ENCODE measurements at regions not wholly inside any gene's neighbourhood (a gene's known extent, or its start where the extent isn't known, plus 50 kb on each side); places are given as distances from the start of the nearest gene placed in this dataset.
"Not testable (repeated sequence)": the region's sequence is repeated elsewhere in the genome, so short reads cannot be mapped to it uniquely, and the experiment has no call there.

- DNase-seq: no peak
These were observed 364.3 kb downstream of the SHANK2 start for GRCh38 chr11:70888061-70888460.

DNA sequence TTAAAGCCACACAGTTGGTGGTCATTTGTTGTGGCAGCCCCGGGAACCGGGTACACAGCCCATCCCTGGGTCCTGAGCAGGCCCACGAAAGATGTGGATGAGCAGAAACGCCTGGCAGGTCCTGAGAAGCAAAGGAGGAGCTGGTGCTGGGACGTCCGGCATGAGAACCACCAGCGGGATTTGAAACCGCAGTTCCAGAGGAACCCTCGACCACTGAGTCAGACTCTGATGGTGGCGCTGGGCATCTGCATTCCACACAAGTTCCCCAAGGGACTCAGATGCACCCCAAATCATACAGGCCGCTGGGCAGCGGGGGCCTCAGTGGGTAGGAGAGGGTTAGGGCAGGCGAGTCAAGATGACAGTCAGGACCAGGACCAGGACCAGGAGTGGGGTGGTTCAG is 363.0 kb downstream of the SHANK2 start:
- DNase-seq: no peak

GRCh38 chr11:70891844-70892380 is 360.5 kb downstream of the SHANK2 start:
- DNase-seq: no peak

DNA sequence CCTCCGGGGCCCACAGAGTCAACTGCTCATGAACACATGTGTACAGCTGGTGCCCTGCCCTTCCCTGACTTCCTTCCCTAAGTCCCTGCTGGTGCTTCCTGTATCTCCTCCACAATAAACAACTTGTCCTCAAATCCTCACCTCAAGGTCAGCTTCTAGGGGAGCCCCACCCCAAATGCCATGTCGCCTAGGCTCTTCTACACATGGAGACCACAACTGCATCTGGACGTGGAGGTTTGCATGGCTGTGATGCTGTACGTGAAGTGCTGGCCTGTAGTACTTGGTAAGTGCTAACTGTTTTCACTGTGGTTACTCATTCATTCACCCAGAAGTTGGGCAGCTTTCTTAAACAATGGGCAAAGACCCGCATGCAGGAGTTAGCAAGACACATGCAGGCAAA is 359.5 kb downstream of the SHANK2 start:
- DNase-seq: no peak

GRCh38 chr11:70894566-70895365 is 357.6 kb downstream of the SHANK2 start:
- no peak for DNase-seq

- no peak for DNase-seq
These were observed 357.1 kb downstream of the SHANK2 start for GRCh38 chr11:70895366-70895670.

- no peak for DNase-seq
These were observed 354.9 kb downstream of the SHANK2 start for GRCh38 chr11:70897429-70897828.

DNA sequence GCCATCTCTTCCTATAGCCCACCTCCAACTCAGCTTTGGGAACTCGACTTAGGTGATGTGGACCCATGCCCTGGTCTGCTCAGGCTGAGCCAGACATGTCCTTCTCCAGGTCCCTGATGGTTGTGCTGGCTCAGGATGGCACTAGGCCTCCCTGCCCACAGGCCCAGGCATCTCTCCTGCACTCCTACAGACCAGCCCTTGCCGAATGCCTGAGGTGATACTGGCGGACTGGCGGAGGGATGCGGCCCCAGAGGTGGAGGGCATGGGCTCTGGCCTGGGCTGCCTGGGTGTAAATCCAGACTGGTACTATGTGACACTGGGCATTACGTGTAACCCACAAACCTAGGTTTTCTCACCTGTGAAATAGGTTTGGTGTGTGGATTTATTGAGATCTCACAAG is 352.8 kb downstream of the SHANK2 start:
- no peak for DNase-seq

DNA sequence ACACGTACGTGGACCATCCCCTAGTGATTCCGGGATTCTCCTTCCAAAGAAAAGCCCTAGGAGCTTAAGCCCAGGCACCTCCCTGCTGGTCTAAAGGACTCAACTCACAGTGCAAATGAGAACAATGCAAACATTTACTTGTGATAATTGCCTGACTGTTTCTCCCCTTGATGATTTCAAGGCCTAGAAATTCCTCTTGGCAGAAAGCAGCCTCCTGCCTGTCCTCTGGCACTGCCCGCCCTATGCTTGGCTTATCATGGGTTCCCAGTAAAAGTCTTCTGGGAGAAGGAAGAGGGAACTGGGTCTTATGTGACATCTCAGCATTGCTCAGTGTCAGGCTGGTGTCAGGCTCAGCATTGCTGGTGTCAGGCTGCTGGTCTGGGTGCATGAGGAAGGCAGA is 351.8 kb downstream of the SHANK2 start:
- no peak for DNase-seq

- DNase-seq: no peak
These were observed 350.3 kb downstream of the SHANK2 start for GRCh38 chr11:70901951-70902521.

DNA sequence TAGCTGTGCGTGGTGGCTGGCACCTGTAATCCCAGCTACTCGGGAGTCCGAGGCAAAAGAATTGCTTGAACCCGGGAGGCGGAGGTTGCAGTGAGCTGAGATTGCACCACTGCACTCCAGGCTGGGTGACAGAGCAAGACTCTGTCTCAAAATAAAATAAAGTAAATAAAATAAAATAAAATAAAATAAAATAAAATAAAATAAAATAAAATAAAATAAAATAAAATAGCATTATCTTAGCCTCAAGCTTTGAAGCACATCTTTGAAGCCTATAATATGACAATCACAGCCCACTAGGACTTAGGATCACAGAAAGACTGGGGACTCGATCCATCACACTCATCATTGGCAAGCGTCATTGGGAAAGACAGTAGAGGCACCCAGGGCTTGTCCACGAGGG is 349.1 kb downstream of the SHANK2 start:
- not testable (repeated sequence) for DNase-seq

DNA sequence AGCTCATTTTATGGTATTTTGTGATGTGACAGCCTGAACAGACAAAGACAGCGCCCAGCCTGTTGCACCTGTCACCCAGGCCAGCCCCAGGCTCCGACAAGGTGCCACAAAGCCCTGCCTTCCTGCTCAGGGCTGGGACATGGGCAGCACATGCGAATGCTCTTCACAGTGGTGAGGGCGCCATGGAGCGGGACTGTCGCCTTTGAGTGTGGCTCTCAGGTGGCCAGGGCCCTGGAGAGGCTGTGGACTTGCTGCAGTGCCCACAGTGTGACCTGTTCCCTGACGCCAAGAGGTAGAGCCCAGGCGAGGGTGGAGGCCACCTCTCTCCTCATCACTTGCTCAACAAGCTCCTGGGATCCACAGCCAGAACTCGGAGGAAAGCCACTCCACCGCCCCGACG is 346.3 kb downstream of the SHANK2 start:
- DNase-seq: no peak

- DNase-seq: no peak
These were observed 344.2 kb downstream of the SHANK2 start for GRCh38 chr11:70908223-70908622.

DNA sequence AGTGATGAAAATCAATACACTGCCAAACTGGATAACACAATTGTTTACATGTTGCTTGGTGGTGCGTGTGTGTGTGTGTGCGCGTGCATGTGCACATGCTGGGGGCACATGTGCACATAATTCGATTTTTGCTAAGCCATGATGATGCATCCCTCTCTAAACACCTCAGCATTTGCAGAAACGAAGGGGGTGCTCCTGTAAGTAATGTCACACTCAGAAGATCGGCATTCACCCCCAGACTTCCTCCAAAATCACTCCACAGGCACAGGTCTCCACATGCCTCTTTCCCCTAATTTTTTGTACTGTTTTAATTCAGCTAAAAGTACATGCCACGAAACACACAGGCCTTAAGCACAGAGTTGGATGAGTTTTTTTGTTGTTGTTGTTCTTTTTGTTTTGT is 341.5 kb downstream of the SHANK2 start:
- no peak for DNase-seq

- no peak for DNase-seq
These were observed 340.0 kb downstream of the SHANK2 start for GRCh38 chr11:70912226-70912840.

DNA sequence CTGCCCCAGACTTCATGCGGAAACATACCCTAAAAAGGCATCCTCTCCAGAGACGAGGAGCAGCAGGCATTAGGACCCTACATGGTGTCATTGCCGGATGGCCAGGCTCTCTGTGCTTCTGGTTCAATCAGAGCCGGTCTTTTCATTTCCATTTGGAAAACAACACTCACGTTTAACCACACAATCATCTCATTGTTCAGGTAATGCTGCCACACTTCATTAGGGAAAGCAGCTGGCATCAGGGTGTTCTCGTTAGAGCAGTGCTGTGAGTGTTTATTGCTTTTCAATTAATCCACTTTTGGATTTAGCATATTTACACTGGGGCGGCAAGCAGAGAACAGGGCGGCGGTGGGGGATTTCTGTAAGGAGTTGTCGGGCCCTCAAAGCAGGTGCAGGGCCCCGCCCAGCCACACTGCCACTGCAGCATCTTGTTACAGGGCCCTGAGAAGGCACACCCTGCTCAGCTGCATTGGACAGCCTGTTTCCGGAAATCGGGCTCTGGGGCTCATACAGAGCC is 338.6 kb downstream of the SHANK2 start:
- peak in 1 of 2 donors; percentile 6 for DNase-seq

DNA sequence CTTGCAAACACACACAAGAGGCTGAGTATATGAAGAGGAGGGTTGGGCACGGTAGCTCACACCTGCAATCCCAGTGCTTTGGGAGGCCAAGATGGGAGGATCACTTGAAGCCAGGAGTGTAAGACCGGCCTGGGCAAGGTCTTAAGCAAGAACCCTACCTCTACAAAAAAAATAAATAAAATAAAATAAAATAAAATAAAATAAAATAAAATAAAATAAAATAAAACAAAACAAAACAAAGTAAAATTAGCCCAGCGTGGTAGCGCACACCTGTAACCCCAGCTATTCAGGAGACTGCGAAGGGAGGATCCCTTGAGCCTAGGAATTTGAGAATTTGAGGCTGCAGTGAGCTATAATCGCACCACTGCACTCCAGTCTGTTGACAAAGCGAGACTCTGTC is 337.9 kb downstream of the SHANK2 start:
- DNase-seq: no peak

GRCh38 chr11:70915158-70915985 is 337.0 kb downstream of the SHANK2 start:
- no peak for DNase-seq

- DNase-seq: no peak
These were observed 336.0 kb downstream of the SHANK2 start for GRCh38 chr11:70916351-70916750.

GRCh38 chr11:70918242-70918641 is 334.1 kb downstream of the SHANK2 start:
- DNase-seq: no peak

GRCh38 chr11:70921804-70922203 is 330.6 kb downstream of the SHANK2 start:
- DNase-seq: no peak

GRCh38 chr11:70924108-70924507 is 328.3 kb downstream of the SHANK2 start:
- no peak for DNase-seq
